ACC112 (cell line): ENCODE measurements at regions not wholly inside any gene's neighbourhood (a gene's known extent, or its start where the extent isn't known, plus 50 kb on each side); places are given as distances from the start of the nearest gene placed in this dataset.

ENCODE experiments used
- H2AFZ ChIP-seq: fragments of 200-600 bp; sonication (generic); one replicate; pipeline ENCODE4 v1.6.0; 2017; ENCODE audit warnings: antibody characterized with exemption, low read length; ENCODE audit not compliant: unreplicated experiment
- H3K27ac ChIP-seq: fragments of 200-600 bp; sonication (generic); 2 replicates; pipeline ENCODE4 v1.5.1; 2014; ENCODE audit warnings: low read depth, mild to moderate bottlenecking, antibody characterized with exemption, low read length, moderate library complexity
- H3K27me3 ChIP-seq: fragments of 200-600 bp; sonication (generic); 2 replicates; pipeline ENCODE4 v1.6.1; 2014; ENCODE audit warnings: mild to moderate bottlenecking, antibody characterized with exemption, low read length, moderate library complexity, mixed read lengths; ENCODE audit not compliant: insufficient read depth
- H3K36me3 ChIP-seq: fragments of 200-600 bp; sonication (generic); 2 replicates; pipeline ENCODE4 v1.6.1; 2016; ENCODE audit warnings: mild to moderate bottlenecking, antibody characterized with exemption, low read length, moderate library complexity, mixed read lengths; ENCODE audit not compliant: insufficient read depth
- H3K4me1 ChIP-seq: fragments of 200-600 bp; sonication (generic); one replicate; pipeline ENCODE4 v1.6.1; 2016; ENCODE audit warnings: low read length, mixed read lengths; ENCODE audit not compliant: insufficient read depth, unreplicated experiment, control insufficient read depth
- H3K4me3 ChIP-seq: fragments of 200-600 bp; sonication (generic); 2 replicates; pipeline ENCODE4 v1.5.1; 2014; ENCODE audit warnings: mild to moderate bottlenecking, low read depth, low read length
- H3K79me2 ChIP-seq: fragments of 200-600 bp; sonication (generic); one replicate; pipeline ENCODE4 v1.6.0; 2016; ENCODE audit warnings: low read length; ENCODE audit not compliant: control insufficient read depth, unreplicated experiment, insufficient read depth

- Histone ChIP-seq H3K27me3 (no peaks in the 10 kb centered on the region), H3K4me1 (no peaks in the 10 kb centered on the region)
These were observed 369.7 kb upstream of the TRIB2 start for GRCh38 chr2:12347066-12347493.

GRCh38 chr2:12348216-12348615, 368.5 kb upstream of the TRIB2 start:
- no peaks in the 10 kb centered on the region for H3K4me1 ChIP-seq
- H3K27me3 ChIP-seq, result no peaks in the 10 kb centered on the region
- no peak overlapping the region for H2AFZ ChIP-seq
- no peaks in the 10 kb centered on the region for H3K79me2 ChIP-seq
- H3K4me3 ChIP-seq, result no peak overlapping the region
- H3K36me3 ChIP-seq, result no peaks in the 10 kb centered on the region
- no peak overlapping the region for H3K27ac ChIP-seq

More at GRCh38 chr2:12347066-12347493, 369.7 kb upstream of the TRIB2 start:
- H3K27ac ChIP-seq, result no peak overlapping the region
- no peak overlapping the region for H3K4me3 ChIP-seq
- H3K36me3 ChIP-seq, result no peaks in the 10 kb centered on the region
- no peak overlapping the region for H2AFZ ChIP-seq
- no peaks in the 10 kb centered on the region for H3K79me2 ChIP-seq

GRCh38 chr2:12350821-12351220, 365.9 kb upstream of the TRIB2 start:
- H3K27ac ChIP-seq, result no peak overlapping the region
- H3K36me3 ChIP-seq, result no peaks in the 10 kb centered on the region
- H3K4me3 ChIP-seq, result no peak overlapping the region
- no peak overlapping the region for H2AFZ ChIP-seq
- no peaks in the 10 kb centered on the region for H3K4me1 ChIP-seq
- no peaks in the 10 kb centered on the region for H3K79me2 ChIP-seq
- H3K27me3 ChIP-seq, result no peaks in the 10 kb centered on the region

- H3K79me2 ChIP-seq, result no peaks in the 10 kb centered on the region
- no peak overlapping the region for H3K27ac ChIP-seq
- H2AFZ ChIP-seq, result no peak overlapping the region
- no peaks in the 10 kb centered on the region for H3K36me3 ChIP-seq
- no peaks in the 10 kb centered on the region for H3K4me1 ChIP-seq
- no peaks in the 10 kb centered on the region for H3K27me3 ChIP-seq
- H3K4me3 ChIP-seq, result no peak overlapping the region
These were observed 363.8 kb upstream of the TRIB2 start for GRCh38 chr2:12352889-12353288.

- no peaks in the 10 kb centered on the region for H3K4me1 ChIP-seq
- H3K27ac ChIP-seq, result no peak overlapping the region
- no peak overlapping the region for H2AFZ ChIP-seq
- H3K79me2 ChIP-seq, result no peaks in the 10 kb centered on the region
- H3K4me3 ChIP-seq, result no peak overlapping the region
- no peaks in the 10 kb centered on the region for H3K27me3 ChIP-seq
- no peaks in the 10 kb centered on the region for H3K36me3 ChIP-seq
These were observed 355.2 kb upstream of the TRIB2 start for GRCh38 chr2:12361506-12361905.

GRCh38 chr2:12363138-12363537, 353.6 kb upstream of the TRIB2 start:
- H3K36me3 ChIP-seq, result no peaks in the 10 kb centered on the region

GRCh38 chr2:12363569-12363968, 353.2 kb upstream of the TRIB2 start:
- H3K36me3 ChIP-seq, result no peaks in the 10 kb centered on the region
- no peak overlapping the region for H2AFZ ChIP-seq
- H3K4me1 ChIP-seq, result no peaks in the 10 kb centered on the region
- H3K4me3 ChIP-seq, result no peak overlapping the region
- H3K27ac ChIP-seq, result no peak overlapping the region
- H3K79me2 ChIP-seq, result no peaks in the 10 kb centered on the region
- H3K27me3 ChIP-seq, result no peaks in the 10 kb centered on the region

More at GRCh38 chr2:12363138-12363537, 353.6 kb upstream of the TRIB2 start:
- no peak overlapping the region for H3K4me3 ChIP-seq
- H2AFZ ChIP-seq, result no peak overlapping the region
- H3K27ac ChIP-seq, result no peak overlapping the region
- H3K79me2 ChIP-seq, result no peaks in the 10 kb centered on the region
- no peaks in the 10 kb centered on the region for H3K4me1 ChIP-seq
- H3K27me3 ChIP-seq, result no peaks in the 10 kb centered on the region

- H3K79me2 ChIP-seq, result no peaks in the 10 kb centered on the region
These were observed 347.2 kb upstream of the TRIB2 start for GRCh38 chr2:12369566-12369965.

GRCh38 chr2:12376025-12376424, 340.7 kb upstream of the TRIB2 start:
- Histone ChIP-seq H3K4me1 (no peaks in the 10 kb centered on the region), H3K27ac (no peak overlapping the region), H3K36me3 (no peaks in the 10 kb centered on the region), H3K4me3 (peak overlapping the region; percentile 9; the same call in 1 of the 2 replicates), H3K27me3 (no peaks in the 10 kb centered on the region), H3K79me2 (no peaks in the 10 kb centered on the region), H2AFZ (peak overlapping the region; percentile 95)

More at GRCh38 chr2:12369566-12369965, 347.2 kb upstream of the TRIB2 start:
- Histone ChIP-seq H3K4me1 (no peaks in the 10 kb centered on the region), H3K36me3 (no peaks in the 10 kb centered on the region), H3K27me3 (no peaks in the 10 kb centered on the region), H3K4me3 (no peak overlapping the region), H3K27ac (no peak overlapping the region), H2AFZ (no peak overlapping the region)

- no peak overlapping the region for H2AFZ ChIP-seq
- no peak overlapping the region for H3K27ac ChIP-seq
- no peaks in the 10 kb centered on the region for H3K79me2 ChIP-seq
- no peak overlapping the region for H3K4me3 ChIP-seq
- no peaks in the 10 kb centered on the region for H3K36me3 ChIP-seq
- no peaks in the 10 kb centered on the region for H3K4me1 ChIP-seq
- no peaks in the 10 kb centered on the region for H3K27me3 ChIP-seq
These were observed 337.6 kb upstream of the TRIB2 start for GRCh38 chr2:12379143-12379542.

- Histone ChIP-seq H3K4me3 (no peak overlapping the region), H3K27me3 (no peaks in the 10 kb centered on the region), H3K79me2 (no peaks in the 10 kb centered on the region), H2AFZ (no peak overlapping the region), H3K36me3 (no peaks in the 10 kb centered on the region), H3K4me1 (no peaks in the 10 kb centered on the region), H3K27ac (no peak overlapping the region)
These were observed 335.0 kb upstream of the TRIB2 start for GRCh38 chr2:12381543-12382325.
